ENCODE measurements at regions not wholly inside any gene's neighbourhood (a gene's known extent, or its start where the extent isn't known, plus 50 kb on each side); places are given as distances from the start of the nearest gene placed in this dataset.

GRCh38 chr6:126614642-126615504 lies 275.0 kb downstream of the CENPW start:
- no peaks in the 10 kb centered on the region for H3K36me3 ChIP-seq (ENCODE audit: insufficient read depth, low read length)
- H3K4me3 Mint-ChIP-seq (ENCODE audit: unreplicated experiment): no peak overlapping the region
- no peak overlapping the region for H3K4me2 ChIP-seq (ENCODE audit: low read length)
- no peaks in the 10 kb centered on the region for H3K36me3 Mint-ChIP-seq (ENCODE audit: low read depth, unreplicated experiment)
- TF ChIP-seq CTCF (IDR thresholded peaks at IDR 0.05; ENCODE audit: insufficient read depth, low read depth, low read length) (no peak), EZH2 (IDR thresholded peaks at IDR 0.05; ENCODE audit: insufficient read depth, low read length) (no peak)
- no peaks in the 10 kb centered on the region for H3K9me3 ChIP-seq (ENCODE audit: insufficient read depth, low read depth, low read length)
- no peaks in the 10 kb centered on the region for H3K4me1 ChIP-seq (ENCODE audit: insufficient read depth, low read length)
- peaks cover 12% of the 10 kb centered on the region for H3K9me3 Mint-ChIP-seq (ENCODE audit: unreplicated experiment)
- no peaks in the 10 kb centered on the region for H3K4me1 Mint-ChIP-seq (ENCODE audit: low read depth, unreplicated experiment)
- H3K27ac ChIP-seq (ENCODE audit: low read depth, low read length): no peak overlapping the region
- H3K9ac ChIP-seq (ENCODE audit: low read length): no peak overlapping the region
- no peak for DNase-seq (ENCODE audit: low read depth)
- H3K4me3 ChIP-seq (ENCODE audit: insufficient read depth, low read depth, low read length): no peak overlapping the region
- H4K20me1 ChIP-seq (ENCODE audit: insufficient read depth, low read length): no peaks in the 10 kb centered on the region
- H3K27ac Mint-ChIP-seq (ENCODE audit: unreplicated experiment): no peak overlapping the region
- FAIRE-seq: no peak
- no peaks in the 10 kb centered on the region for H3K27me3 Mint-ChIP-seq (ENCODE audit: low read depth, unreplicated experiment)
- H3K79me2 ChIP-seq (ENCODE audit: insufficient read depth, low read length): no peaks in the 10 kb centered on the region
- no peak overlapping the region for H2AFZ ChIP-seq (ENCODE audit: low read depth, low read length)
- no peaks in the 10 kb centered on the region for H3K27me3 ChIP-seq (ENCODE audit: insufficient read depth, low read length)

- no peak overlapping the region for H3K27ac ChIP-seq (ENCODE audit: low read depth, low read length)
- Mint-ChIP-seq H3K27me3 (ENCODE audit: low read depth, unreplicated experiment) (no peaks in the 10 kb centered on the region), H3K4me3 (ENCODE audit: unreplicated experiment) (no peak overlapping the region), H3K27ac (ENCODE audit: unreplicated experiment) (no peak overlapping the region), H3K9me3 (ENCODE audit: unreplicated experiment) (peaks cover 4% of the 10 kb centered on the region), H3K36me3 (ENCODE audit: low read depth, unreplicated experiment) (no peaks in the 10 kb centered on the region), H3K4me1 (ENCODE audit: low read depth, unreplicated experiment) (no peaks in the 10 kb centered on the region)
- H3K4me2 ChIP-seq (ENCODE audit: low read length): no peak overlapping the region
- FAIRE-seq (no peak), DNase-seq (ENCODE audit: low read depth) (no peak)
- TF ChIP-seq CTCF (IDR thresholded peaks at IDR 0.05; ENCODE audit: insufficient read depth, low read depth, low read length): no peak
- no peak for TF ChIP-seq EZH2 (IDR thresholded peaks at IDR 0.05; ENCODE audit: insufficient read depth, low read length)
- H3K9ac ChIP-seq (ENCODE audit: low read length): no peak overlapping the region
- H3K4me1 ChIP-seq (ENCODE audit: insufficient read depth, low read length): no peaks in the 10 kb centered on the region
- no peaks in the 10 kb centered on the region for H3K36me3 ChIP-seq (ENCODE audit: insufficient read depth, low read length)
- H3K4me3 ChIP-seq (ENCODE audit: insufficient read depth, low read depth, low read length): no peak overlapping the region
- no peaks in the 10 kb centered on the region for H3K79me2 ChIP-seq (ENCODE audit: insufficient read depth, low read length)
- H3K27me3 ChIP-seq (ENCODE audit: insufficient read depth, low read length): no peaks in the 10 kb centered on the region
- no peaks in the 10 kb centered on the region for H4K20me1 ChIP-seq (ENCODE audit: insufficient read depth, low read length)
- H3K9me3 ChIP-seq (ENCODE audit: insufficient read depth, low read depth, low read length): no peaks in the 10 kb centered on the region
- H2AFZ ChIP-seq (ENCODE audit: low read depth, low read length): no peak overlapping the region
These were observed 277.0 kb downstream of the CENPW start for GRCh38 chr6:126616866-126617265.
